HepG2 (cell line): ENCODE measurements at regions not wholly inside any gene's neighbourhood (a gene's known extent, or its start where the extent isn't known, plus 50 kb on each side); places are given as distances from the start of the nearest gene placed in this dataset.
A peak's percentile ranks its signal among the peaks of the same experiment; 100 is the strongest.

Source experiments
- FOXA1 ChIP-seq, 2 experiments: fragments of 450-650 bp in 1 of 2; sonication (generic) in 1 of 2; formaldehyde crosslinking in 1 of 2; IDR thresholded peaks; 2 replicates each; pipeline versions ENCODE4 v1.4.0 to v1.6.1; 2016 to 2020; ENCODE audit warnings: missing genetic modification reagents in 1 of 2
- KLF9 ChIP-seq: IDR thresholded peaks from 2 replicates; pipeline ENCODE4 v1.6.1; 2016; ENCODE audit warnings: low read depth
- MXD4 ChIP-seq: IDR thresholded peaks from 2 replicates; pipeline ENCODE4 v1.6.1; 2016; ENCODE audit warnings: mild to moderate bottlenecking, missing biosample characterization, missing genetic modification reagents
- SIX1 ChIP-seq: sonication (generic); formaldehyde crosslinking; IDR thresholded peaks from 2 replicates; pipeline ENCODE4 v1.4.0; 2020; ENCODE audit warnings: missing genetic modification reagents, borderline replicate concordance
- SRSF4 ChIP-seq: fragments of 200-400 bp; formaldehyde crosslinking; IDR thresholded peaks from one replicate; pipeline ENCODE4 v1.6.1; 2018; ENCODE audit warnings: mild to moderate bottlenecking, low read depth, low read length, moderate library complexity; ENCODE audit not compliant: poor library complexity, severe bottlenecking
- TSC22D2 ChIP-seq: sonication (generic); formaldehyde crosslinking; IDR thresholded peaks from 2 replicates; pipeline ENCODE4 v1.5.1; 2020; ENCODE audit warnings: missing genetic modification reagents, mild to moderate bottlenecking, borderline replicate concordance
- ZNF160 ChIP-seq: sonication (generic); formaldehyde crosslinking; IDR thresholded peaks from 2 replicates; pipeline ENCODE4 v1.8.0; 2022; ENCODE audit warnings: mild to moderate bottlenecking, inconsistent platforms, missing genetic modification reagents
- ZNF484 ChIP-seq: sonication (generic); formaldehyde crosslinking; IDR thresholded peaks from 2 replicates; pipeline ENCODE4 v1.5.1; 2020; ENCODE audit warnings: mild to moderate bottlenecking, low read depth, missing genetic modification reagents, borderline replicate concordance
- ZNF569 ChIP-seq: sonication (generic); formaldehyde crosslinking; IDR thresholded peaks from 2 replicates; pipeline ENCODE4 v1.5.0; 2020; ENCODE audit warnings: mild to moderate bottlenecking, missing genetic modification reagents, moderate library complexity, borderline replicate concordance
- ZNF776 ChIP-seq: sonication (generic); formaldehyde crosslinking; IDR thresholded peaks from 2 replicates; pipeline ENCODE4 v1.4.0; 2020; ENCODE audit warnings: mild to moderate bottlenecking, missing genetic modification reagents
- TF ChIP-seq, protein P1 (sequence below): IDR thresholded peaks from 2 replicates; pipeline ENCODE4 v1.4.0; 2020; ENCODE audit warnings: mild to moderate bottlenecking, missing genetic modification reagents
- TF ChIP-seq, protein P2 (sequence below): sonication (generic); formaldehyde crosslinking; IDR thresholded peaks from 2 replicates; pipeline ENCODE4 v1.9.0; 2021; ENCODE audit warnings: mild to moderate bottlenecking, missing genetic modification reagents
- TF ChIP-seq, protein P3 (sequence below), 2 experiments: fragments of 450-650 bp in 1 of 2; sonication (generic) in 1 of 2; formaldehyde crosslinking; IDR thresholded peaks; 2 replicates each; pipeline versions ENCODE4 v1.5.0 to v1.8.0; 2020 to 2022; ENCODE audit warnings: mild to moderate bottlenecking in 1 of 2, missing genetic modification reagents in 1 of 2
- TF ChIP-seq, protein P4 (sequence below): sonication (generic); formaldehyde crosslinking; IDR thresholded peaks from 2 replicates; pipeline ENCODE4 v1.4.0; 2020; ENCODE audit warnings: low read depth, mild to moderate bottlenecking, missing genetic modification reagents
- TF ChIP-seq, protein P5 (sequence below): sonication (generic); formaldehyde crosslinking; IDR thresholded peaks from 2 replicates; pipeline ENCODE4 v1.4.0; 2020; ENCODE audit warnings: missing genetic modification reagents

DNA sequence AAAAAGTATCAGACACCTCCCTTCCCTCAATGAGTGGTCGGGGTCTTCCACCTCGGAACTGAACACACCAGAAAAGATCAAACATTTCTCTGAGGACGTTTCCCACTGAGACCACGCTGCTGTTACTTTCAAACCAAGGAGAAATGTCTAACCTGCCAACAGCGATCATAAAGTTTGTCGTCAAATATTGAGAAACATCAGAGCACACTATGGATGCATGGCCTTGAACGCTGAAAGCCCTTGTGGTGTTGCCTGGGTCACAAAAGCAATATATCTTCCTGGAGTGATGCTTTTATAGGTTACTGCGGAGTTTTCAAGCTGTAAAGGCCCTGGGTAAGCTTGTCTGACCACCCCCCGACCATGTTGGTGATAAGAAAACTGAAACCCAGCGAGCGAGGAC lies 70.2 kb upstream of the ID2 start (continued):
- TF ChIP-seq ZNF160 (CRISPR knock-in tag), result no peak
- TF ChIP-seq FOXA1 (IDR thresholded peaks at IDR 0.05), result no peak
- TF ChIP-seq FOXA1 (CRISPR knock-in tag; IDR thresholded peaks at IDR 0.05), result no peak
- TF ChIP-seq ZNF484 (CRISPR knock-in tag), result no peak
- TF ChIP-seq, protein P1, sequence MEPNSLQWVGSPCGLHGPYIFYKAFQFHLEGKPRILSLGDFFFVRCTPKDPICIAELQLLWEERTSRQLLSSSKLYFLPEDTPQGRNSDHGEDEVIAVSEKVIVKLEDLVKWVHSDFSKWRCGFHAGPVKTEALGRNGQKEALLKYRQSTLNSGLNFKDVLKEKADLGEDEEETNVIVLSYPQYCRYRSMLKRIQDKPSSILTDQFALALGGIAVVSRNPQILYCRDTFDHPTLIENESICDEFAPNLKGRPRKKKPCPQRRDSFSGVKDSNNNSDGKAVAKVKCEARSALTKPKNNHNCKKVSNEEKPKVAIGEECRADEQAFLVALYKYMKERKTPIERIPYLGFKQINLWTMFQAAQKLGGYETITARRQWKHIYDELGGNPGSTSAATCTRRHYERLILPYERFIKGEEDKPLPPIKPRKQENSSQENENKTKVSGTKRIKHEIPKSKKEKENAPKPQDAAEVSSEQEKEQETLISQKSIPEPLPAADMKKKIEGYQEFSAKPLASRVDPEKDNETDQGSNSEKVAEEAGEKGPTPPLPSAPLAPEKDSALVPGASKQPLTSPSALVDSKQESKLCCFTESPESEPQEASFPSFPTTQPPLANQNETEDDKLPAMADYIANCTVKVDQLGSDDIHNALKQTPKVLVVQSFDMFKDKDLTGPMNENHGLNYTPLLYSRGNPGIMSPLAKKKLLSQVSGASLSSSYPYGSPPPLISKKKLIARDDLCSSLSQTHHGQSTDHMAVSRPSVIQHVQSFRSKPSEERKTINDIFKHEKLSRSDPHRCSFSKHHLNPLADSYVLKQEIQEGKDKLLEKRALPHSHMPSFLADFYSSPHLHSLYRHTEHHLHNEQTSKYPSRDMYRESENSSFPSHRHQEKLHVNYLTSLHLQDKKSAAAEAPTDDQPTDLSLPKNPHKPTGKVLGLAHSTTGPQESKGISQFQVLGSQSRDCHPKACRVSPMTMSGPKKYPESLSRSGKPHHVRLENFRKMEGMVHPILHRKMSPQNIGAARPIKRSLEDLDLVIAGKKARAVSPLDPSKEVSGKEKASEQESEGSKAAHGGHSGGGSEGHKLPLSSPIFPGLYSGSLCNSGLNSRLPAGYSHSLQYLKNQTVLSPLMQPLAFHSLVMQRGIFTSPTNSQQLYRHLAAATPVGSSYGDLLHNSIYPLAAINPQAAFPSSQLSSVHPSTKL (CRISPR knock-in tag), result peak; percentile 92
- TF ChIP-seq, protein P2, sequence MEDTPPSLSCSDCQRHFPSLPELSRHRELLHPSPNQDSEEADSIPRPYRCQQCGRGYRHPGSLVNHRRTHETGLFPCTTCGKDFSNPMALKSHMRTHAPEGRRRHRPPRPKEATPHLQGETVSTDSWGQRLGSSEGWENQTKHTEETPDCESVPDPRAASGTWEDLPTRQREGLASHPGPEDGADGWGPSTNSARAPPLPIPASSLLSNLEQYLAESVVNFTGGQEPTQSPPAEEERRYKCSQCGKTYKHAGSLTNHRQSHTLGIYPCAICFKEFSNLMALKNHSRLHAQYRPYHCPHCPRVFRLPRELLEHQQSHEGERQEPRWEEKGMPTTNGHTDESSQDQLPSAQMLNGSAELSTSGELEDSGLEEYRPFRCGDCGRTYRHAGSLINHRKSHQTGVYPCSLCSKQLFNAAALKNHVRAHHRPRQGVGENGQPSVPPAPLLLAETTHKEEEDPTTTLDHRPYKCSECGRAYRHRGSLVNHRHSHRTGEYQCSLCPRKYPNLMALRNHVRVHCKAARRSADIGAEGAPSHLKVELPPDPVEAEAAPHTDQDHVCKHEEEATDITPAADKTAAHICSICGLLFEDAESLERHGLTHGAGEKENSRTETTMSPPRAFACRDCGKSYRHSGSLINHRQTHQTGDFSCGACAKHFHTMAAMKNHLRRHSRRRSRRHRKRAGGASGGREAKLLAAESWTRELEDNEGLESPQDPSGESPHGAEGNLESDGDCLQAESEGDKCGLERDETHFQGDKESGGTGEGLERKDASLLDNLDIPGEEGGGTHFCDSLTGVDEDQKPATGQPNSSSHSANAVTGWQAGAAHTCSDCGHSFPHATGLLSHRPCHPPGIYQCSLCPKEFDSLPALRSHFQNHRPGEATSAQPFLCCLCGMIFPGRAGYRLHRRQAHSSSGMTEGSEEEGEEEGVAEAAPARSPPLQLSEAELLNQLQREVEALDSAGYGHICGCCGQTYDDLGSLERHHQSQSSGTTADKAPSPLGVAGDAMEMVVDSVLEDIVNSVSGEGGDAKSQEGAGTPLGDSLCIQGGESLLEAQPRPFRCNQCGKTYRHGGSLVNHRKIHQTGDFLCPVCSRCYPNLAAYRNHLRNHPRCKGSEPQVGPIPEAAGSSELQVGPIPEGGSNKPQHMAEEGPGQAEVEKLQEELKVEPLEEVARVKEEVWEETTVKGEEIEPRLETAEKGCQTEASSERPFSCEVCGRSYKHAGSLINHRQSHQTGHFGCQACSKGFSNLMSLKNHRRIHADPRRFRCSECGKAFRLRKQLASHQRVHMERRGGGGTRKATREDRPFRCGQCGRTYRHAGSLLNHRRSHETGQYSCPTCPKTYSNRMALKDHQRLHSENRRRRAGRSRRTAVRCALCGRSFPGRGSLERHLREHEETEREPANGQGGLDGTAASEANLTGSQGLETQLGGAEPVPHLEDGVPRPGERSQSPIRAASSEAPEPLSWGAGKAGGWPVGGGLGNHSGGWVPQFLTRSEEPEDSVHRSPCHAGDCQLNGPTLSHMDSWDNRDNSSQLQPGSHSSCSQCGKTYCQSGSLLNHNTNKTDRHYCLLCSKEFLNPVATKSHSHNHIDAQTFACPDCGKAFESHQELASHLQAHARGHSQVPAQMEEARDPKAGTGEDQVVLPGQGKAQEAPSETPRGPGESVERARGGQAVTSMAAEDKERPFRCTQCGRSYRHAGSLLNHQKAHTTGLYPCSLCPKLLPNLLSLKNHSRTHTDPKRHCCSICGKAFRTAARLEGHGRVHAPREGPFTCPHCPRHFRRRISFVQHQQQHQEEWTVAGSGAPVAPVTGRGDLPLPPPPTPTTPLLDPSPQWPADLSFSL (CRISPR knock-in tag), result no peak
- TF ChIP-seq MXD4 (CRISPR knock-in tag), result no peak
- peak; percentile 45; the same call in 1 of the 2 replicates for TF ChIP-seq TSC22D2
- no peak for TF ChIP-seq ZNF569 (CRISPR knock-in tag)
- TF ChIP-seq, protein P3, sequence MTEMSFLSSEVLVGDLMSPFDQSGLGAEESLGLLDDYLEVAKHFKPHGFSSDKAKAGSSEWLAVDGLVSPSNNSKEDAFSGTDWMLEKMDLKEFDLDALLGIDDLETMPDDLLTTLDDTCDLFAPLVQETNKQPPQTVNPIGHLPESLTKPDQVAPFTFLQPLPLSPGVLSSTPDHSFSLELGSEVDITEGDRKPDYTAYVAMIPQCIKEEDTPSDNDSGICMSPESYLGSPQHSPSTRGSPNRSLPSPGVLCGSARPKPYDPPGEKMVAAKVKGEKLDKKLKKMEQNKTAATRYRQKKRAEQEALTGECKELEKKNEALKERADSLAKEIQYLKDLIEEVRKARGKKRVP (CRISPR knock-in tag; IDR thresholded peaks at IDR 0.05), result 0 out of 4 replicates have a peak, but pooled peaks of 1 of the 2 experiments have one; percentile 19
- no peak for TF ChIP-seq KLF9 (CRISPR knock-in tag)
- TF ChIP-seq, protein P4, sequence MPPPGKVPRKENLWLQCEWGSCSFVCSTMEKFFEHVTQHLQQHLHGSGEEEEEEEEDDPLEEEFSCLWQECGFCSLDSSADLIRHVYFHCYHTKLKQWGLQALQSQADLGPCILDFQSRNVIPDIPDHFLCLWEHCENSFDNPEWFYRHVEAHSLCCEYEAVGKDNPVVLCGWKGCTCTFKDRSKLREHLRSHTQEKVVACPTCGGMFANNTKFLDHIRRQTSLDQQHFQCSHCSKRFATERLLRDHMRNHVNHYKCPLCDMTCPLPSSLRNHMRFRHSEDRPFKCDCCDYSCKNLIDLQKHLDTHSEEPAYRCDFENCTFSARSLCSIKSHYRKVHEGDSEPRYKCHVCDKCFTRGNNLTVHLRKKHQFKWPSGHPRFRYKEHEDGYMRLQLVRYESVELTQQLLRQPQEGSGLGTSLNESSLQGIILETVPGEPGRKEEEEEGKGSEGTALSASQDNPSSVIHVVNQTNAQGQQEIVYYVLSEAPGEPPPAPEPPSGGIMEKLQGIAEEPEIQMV, result no peak
- no peak for TF ChIP-seq SRSF4
- TF ChIP-seq, protein P5, sequence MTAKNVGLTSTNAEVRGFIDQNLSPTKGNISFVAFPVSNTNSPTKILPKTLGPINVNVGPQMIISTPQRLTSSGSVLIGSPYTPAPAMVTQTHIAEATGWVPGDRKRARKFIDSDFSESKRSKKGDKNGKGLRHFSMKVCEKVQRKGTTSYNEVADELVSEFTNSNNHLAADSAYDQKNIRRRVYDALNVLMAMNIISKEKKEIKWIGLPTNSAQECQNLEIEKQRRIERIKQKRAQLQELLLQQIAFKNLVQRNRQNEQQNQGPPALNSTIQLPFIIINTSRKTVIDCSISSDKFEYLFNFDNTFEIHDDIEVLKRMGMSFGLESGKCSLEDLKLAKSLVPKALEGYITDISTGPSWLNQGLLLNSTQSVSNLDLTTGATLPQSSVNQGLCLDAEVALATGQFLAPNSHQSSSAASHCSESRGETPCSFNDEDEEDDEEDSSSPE (CRISPR knock-in tag), result peak; percentile 18; the same call in 1 of the 2 replicates
- no peak for TF ChIP-seq ZNF776 (CRISPR knock-in tag)
- peak; percentile 58; the same call in 1 of the 2 replicates for TF ChIP-seq SIX1 (CRISPR knock-in tag)
